ENCODE measurements at regions not wholly inside any gene's neighbourhood (a gene's known extent, or its start where the extent isn't known, plus 50 kb on each side); places are given as distances from the start of the nearest gene placed in this dataset.

DNA sequence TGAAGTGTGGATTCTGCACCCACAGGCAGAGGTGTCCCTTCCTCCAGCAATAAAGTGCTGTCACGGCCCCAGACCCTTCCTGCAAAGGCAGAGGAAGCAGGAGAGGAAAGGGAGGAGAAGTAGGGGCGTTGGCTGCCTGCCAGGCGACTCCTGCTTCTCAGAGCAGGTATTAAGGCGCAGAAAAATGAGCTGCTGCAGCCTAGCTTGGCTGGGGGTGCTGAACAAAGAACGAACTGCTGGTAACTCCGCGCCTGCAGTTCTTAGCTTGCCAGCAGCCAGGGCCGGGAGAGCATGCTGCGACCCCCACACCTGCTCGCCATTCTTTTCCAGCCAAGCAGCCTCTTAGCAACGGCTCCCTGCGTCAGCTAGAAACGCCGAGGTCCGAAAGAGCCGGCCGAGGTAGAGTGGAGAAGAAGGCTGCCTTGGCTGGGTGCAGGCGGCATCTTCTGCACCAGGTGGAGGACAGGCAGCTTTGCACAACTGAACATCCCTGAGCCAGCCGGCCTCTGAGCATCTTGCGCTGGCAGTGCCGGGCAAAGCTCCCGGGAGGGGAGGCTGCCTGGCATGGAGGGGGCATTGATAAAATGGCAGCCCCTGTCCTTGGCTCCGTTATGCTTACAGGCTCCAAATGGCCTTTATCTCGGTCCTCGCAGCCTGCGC, 296.0 kb downstream of the MEX3B start:
- TF ChIP-seq, protein P1, sequence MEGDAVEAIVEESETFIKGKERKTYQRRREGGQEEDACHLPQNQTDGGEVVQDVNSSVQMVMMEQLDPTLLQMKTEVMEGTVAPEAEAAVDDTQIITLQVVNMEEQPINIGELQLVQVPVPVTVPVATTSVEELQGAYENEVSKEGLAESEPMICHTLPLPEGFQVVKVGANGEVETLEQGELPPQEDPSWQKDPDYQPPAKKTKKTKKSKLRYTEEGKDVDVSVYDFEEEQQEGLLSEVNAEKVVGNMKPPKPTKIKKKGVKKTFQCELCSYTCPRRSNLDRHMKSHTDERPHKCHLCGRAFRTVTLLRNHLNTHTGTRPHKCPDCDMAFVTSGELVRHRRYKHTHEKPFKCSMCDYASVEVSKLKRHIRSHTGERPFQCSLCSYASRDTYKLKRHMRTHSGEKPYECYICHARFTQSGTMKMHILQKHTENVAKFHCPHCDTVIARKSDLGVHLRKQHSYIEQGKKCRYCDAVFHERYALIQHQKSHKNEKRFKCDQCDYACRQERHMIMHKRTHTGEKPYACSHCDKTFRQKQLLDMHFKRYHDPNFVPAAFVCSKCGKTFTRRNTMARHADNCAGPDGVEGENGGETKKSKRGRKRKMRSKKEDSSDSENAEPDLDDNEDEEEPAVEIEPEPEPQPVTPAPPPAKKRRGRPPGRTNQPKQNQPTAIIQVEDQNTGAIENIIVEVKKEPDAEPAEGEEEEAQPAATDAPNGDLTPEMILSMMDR (IDR thresholded peaks at IDR 0.05; ENCODE audit: poor library complexity, severe bottlenecking) = no peak
- Histone ChIP-seq H3K9me3 (ENCODE audit: severe bottlenecking) (no peaks in the 10 kb centered on the region), H3K27me3 (ENCODE audit: insufficient read depth, poor library complexity, severe bottlenecking) (no peaks in the 10 kb centered on the region), H3K36me3 (ENCODE audit: low read depth) (no peaks in the 10 kb centered on the region), H3K4me1 (ENCODE audit: insufficient read depth, poor library complexity, severe bottlenecking) (no peaks in the 10 kb centered on the region), H3K4me3 (ENCODE audit: severe bottlenecking) (no peak overlapping the region), H3K27ac (ENCODE audit: poor library complexity, severe bottlenecking) (no peak overlapping the region)
- ATAC-seq (ENCODE audit: low read depth) (no peak), DNase-seq (ENCODE audit: low spot score) (no peak)

DNA sequence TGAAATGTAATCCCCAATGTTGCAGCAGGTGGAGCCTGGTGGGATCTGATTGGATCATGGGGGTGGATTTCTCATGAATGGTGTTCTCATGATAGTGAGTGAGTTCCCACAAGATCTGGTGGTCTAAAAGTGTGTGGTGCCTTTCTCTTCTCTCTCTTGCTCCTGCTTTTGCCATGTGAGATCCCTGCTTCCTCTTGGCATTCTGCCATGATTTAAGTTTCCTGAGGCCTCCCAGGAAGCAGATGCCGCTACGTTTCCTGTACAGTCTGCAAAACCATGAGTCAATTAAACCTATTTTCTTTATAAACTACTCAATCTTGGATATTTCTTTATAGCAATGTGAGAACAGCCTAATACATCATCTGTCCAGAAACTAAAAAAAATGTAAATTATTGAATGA, 298.3 kb downstream of the MEX3B start:
- no peak overlapping the region for H3K27ac ChIP-seq (ENCODE audit: poor library complexity, severe bottlenecking)
- H3K4me1 ChIP-seq (ENCODE audit: insufficient read depth, poor library complexity, severe bottlenecking) = no peaks in the 10 kb centered on the region
- no peaks in the 10 kb centered on the region for H3K9me3 ChIP-seq (ENCODE audit: severe bottlenecking)
- H3K4me3 ChIP-seq (ENCODE audit: severe bottlenecking) = no peak overlapping the region
- DNase-seq (ENCODE audit: low spot score) (no peak), ATAC-seq (ENCODE audit: low read depth) (no peak)
- H3K36me3 ChIP-seq (ENCODE audit: low read depth) = no peaks in the 10 kb centered on the region
- TF ChIP-seq, protein P1 (IDR thresholded peaks at IDR 0.05; ENCODE audit: poor library complexity, severe bottlenecking) = no peak
- no peaks in the 10 kb centered on the region for H3K27me3 ChIP-seq (ENCODE audit: insufficient read depth, poor library complexity, severe bottlenecking)

DNA sequence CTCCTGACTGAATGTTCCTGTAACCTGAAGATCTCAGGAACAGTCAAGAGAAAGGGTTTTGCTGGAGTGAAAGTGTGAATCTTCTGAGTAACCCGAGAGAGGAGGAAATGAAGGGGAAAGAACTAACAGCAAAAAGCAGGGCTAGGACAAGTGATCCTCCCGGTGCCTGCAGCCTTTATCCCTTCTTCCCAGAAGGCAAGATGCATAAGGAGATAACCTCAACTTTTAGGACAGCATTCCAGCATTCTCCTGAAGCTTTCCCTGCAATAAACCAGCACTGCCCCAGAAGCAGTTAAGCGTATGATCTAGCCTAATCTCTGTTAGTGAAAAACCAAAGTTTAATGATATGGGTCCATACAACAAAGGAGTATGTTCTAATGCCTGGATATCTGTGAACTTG, 298.8 kb downstream of the MEX3B start:
- no peaks in the 10 kb centered on the region for H3K4me1 ChIP-seq (ENCODE audit: insufficient read depth, poor library complexity, severe bottlenecking)
- H3K36me3 ChIP-seq (ENCODE audit: low read depth) = no peaks in the 10 kb centered on the region
- ATAC-seq (ENCODE audit: low read depth) = no peak
- no peak overlapping the region for H3K4me3 ChIP-seq (ENCODE audit: severe bottlenecking)
- no peaks in the 10 kb centered on the region for H3K9me3 ChIP-seq (ENCODE audit: severe bottlenecking)
- no peaks in the 10 kb centered on the region for H3K27me3 ChIP-seq (ENCODE audit: insufficient read depth, poor library complexity, severe bottlenecking)
- no peak overlapping the region for H3K27ac ChIP-seq (ENCODE audit: poor library complexity, severe bottlenecking)
- TF ChIP-seq, protein P1 (IDR thresholded peaks at IDR 0.05; ENCODE audit: poor library complexity, severe bottlenecking) = no peak
- no peak for DNase-seq (ENCODE audit: low spot score)

DNA sequence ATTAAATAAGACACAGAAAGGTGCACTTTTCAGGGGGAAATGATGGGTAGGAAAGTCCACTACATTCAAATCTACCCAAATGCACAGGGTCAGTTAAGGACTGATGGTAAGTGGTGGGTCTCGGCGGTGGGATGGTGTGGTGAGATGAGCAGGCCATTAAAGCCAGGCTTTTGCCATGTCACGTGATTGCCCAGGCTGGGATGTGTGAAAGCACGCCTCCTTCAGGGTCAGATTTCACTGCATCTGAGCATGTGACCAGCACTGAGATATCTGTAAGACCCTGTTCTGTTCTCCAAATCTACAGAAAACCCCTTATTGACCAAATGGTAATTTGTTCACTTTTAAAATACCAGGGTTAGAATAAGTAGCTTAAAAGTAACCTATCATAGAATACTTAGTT, 301.5 kb downstream of the MEX3B start:
- Histone ChIP-seq H3K4me3 (ENCODE audit: severe bottlenecking) (no peak overlapping the region), H3K36me3 (ENCODE audit: low read depth) (no peaks in the 10 kb centered on the region), H3K4me1 (ENCODE audit: insufficient read depth, poor library complexity, severe bottlenecking) (no peaks in the 10 kb centered on the region), H3K27ac (ENCODE audit: poor library complexity, severe bottlenecking) (no peak overlapping the region), H3K27me3 (ENCODE audit: insufficient read depth, poor library complexity, severe bottlenecking) (no peaks in the 10 kb centered on the region), H3K9me3 (ENCODE audit: severe bottlenecking) (no peaks in the 10 kb centered on the region)
- no peak for DNase-seq (ENCODE audit: low spot score)
- TF ChIP-seq, protein P1 (IDR thresholded peaks at IDR 0.05; ENCODE audit: poor library complexity, severe bottlenecking) = no peak
- ATAC-seq (ENCODE audit: low read depth) = no peak

DNA sequence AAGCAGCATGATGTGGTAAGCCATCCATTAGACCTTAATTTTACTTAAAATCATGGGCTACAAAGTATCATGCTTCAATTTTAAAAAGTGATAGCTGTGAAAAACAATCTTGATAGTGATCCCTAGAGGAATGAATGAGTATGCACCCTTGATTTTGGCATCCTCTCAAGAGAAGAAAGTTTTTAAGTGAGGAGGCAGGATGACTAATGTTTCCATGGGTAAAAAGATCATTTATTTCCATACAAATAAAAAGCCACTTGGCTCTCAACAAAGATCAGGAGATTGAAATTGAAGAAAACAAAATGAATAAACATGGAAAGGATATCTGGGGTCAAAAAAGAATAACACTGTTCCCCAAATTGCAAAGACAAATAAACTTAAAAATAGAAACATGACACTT, 305.4 kb downstream of the MEX3B start:
- Histone ChIP-seq H3K27me3 (ENCODE audit: insufficient read depth, poor library complexity, severe bottlenecking) (no peaks in the 10 kb centered on the region), H3K36me3 (ENCODE audit: low read depth) (no peaks in the 10 kb centered on the region), H3K9me3 (ENCODE audit: severe bottlenecking) (no peaks in the 10 kb centered on the region), H3K27ac (ENCODE audit: poor library complexity, severe bottlenecking) (no peak overlapping the region), H3K4me3 (ENCODE audit: severe bottlenecking) (no peak overlapping the region), H3K4me1 (ENCODE audit: insufficient read depth, poor library complexity, severe bottlenecking) (no peaks in the 10 kb centered on the region)
- DNase-seq (ENCODE audit: low spot score) (no peak), ATAC-seq (ENCODE audit: low read depth) (no peak)
- TF ChIP-seq, protein P1 (IDR thresholded peaks at IDR 0.05; ENCODE audit: poor library complexity, severe bottlenecking) = no peak

All from RWPE2 (cell line).